HUES64 (cell line): ENCODE measurements at regions not wholly inside any gene's neighbourhood (a gene's known extent, or its start where the extent isn't known, plus 50 kb on each side); places are given as distances from the start of the nearest gene placed in this dataset.

Experiments
- H3K27ac ChIP-seq: 2 replicates; pipeline ENCODE4 v1.7.0; 2013; ENCODE audit warnings: low read depth, low read length, inconsistent platforms
- H3K27me3 ChIP-seq: 2 replicates; pipeline ENCODE4 v1.6.1; 2013; ENCODE audit warnings: mild to moderate bottlenecking, low read length; ENCODE audit not compliant: insufficient read depth
- H3K36me3 ChIP-seq: 2 replicates; pipeline ENCODE4 v1.6.1; 2013; ENCODE audit warnings: mild to moderate bottlenecking, low read length; ENCODE audit not compliant: insufficient read depth
- H3K4me1 ChIP-seq: 2 replicates; pipeline ENCODE4 v1.6.1; 2013; ENCODE audit warnings: mild to moderate bottlenecking, low read length, moderate library complexity; ENCODE audit not compliant: insufficient read depth
- H3K4me3 ChIP-seq: 2 replicates; pipeline ENCODE4 v1.5.1; 2013; ENCODE audit warnings: mild to moderate bottlenecking, low read length, moderate library complexity
- H3K9ac ChIP-seq: 2 replicates; pipeline ENCODE4 v1.6.1; 2013; ENCODE audit warnings: mild to moderate bottlenecking, low read depth, low read length
- H3K9me3 ChIP-seq: 2 replicates; pipeline ENCODE4 v1.6.1; 2013; ENCODE audit warnings: low read depth, low read length; ENCODE audit not compliant: insufficient read depth
- WGBS: fragments of 150-250, 120-280 bp; methylation state at CpG from one replicate; pipeline ENCODE4 v1.1.7; 2013; ENCODE audit warnings: missing lambda C conversion rate; 5-methylcytosine and 5-hydroxymethylcytosine counted together

GRCh38 chr7:24029068-24029467, 254.9 kb upstream of the NPY start:
- H3K4me1 ChIP-seq, result peaks cover 17% of the 10 kb centered on the region
- WGBS, result 93% methylated on average over 1 of the region's 1 CpG
- no peaks in the 10 kb centered on the region for H3K9me3 ChIP-seq
- no peak overlapping the region for H3K9ac ChIP-seq
- no peak overlapping the region for H3K27ac ChIP-seq
- H3K4me3 ChIP-seq, result no peak overlapping the region
- H3K36me3 ChIP-seq, result no peaks in the 10 kb centered on the region
- no peaks in the 10 kb centered on the region for H3K27me3 ChIP-seq

- H3K4me3 ChIP-seq, result no peak overlapping the region
- WGBS, result no CpG with 5 or more reads among the region's 1 CpG
- peaks cover 5% of the 10 kb centered on the region; the same call in 1 of the 2 replicates for H3K4me1 ChIP-seq
- no peaks in the 10 kb centered on the region for H3K9me3 ChIP-seq
- H3K9ac ChIP-seq, result no peak overlapping the region
- no peaks in the 10 kb centered on the region for H3K36me3 ChIP-seq
- H3K27me3 ChIP-seq, result no peaks in the 10 kb centered on the region
- no peak overlapping the region for H3K27ac ChIP-seq
Observed at GRCh38 chr7:24034251-24034650, 249.7 kb upstream of the NPY start.

GRCh38 chr7:24035366-24036032, 248.5 kb upstream of the NPY start:
- H3K9ac ChIP-seq, result no peak overlapping the region
- 96% methylated on average over 5 of the region's 5 CpGs for WGBS
- H3K27me3 ChIP-seq, result no peaks in the 10 kb centered on the region
- H3K27ac ChIP-seq, result no peak overlapping the region
- no peak overlapping the region for H3K4me3 ChIP-seq
- no peaks in the 10 kb centered on the region for H3K9me3 ChIP-seq
- peaks cover 5% of the 10 kb centered on the region; the same call in 1 of the 2 replicates for H3K4me1 ChIP-seq
- no peaks in the 10 kb centered on the region for H3K36me3 ChIP-seq

- H3K27ac ChIP-seq, result no peak overlapping the region
- whole genome bisulfite sequencing, result 89% methylated on average over 2 of the region's 2 CpGs
- H3K9me3 ChIP-seq, result no peaks in the 10 kb centered on the region
- no peak overlapping the region for H3K9ac ChIP-seq
- peaks cover 5% of the 10 kb centered on the region; the same call in 1 of the 2 replicates for H3K4me1 ChIP-seq
- H3K36me3 ChIP-seq, result no peaks in the 10 kb centered on the region
- no peaks in the 10 kb centered on the region for H3K27me3 ChIP-seq
- H3K4me3 ChIP-seq, result no peak overlapping the region
Observed at GRCh38 chr7:24036033-24036412, 248.0 kb upstream of the NPY start.

GRCh38 chr7:24038993-24039392, 245.0 kb upstream of the NPY start:
- 94% methylated on average over 5 of the region's 5 CpGs for WGBS
- Histone ChIP-seq H3K36me3 (no peaks in the 10 kb centered on the region), H3K9ac (no peak overlapping the region), H3K9me3 (no peaks in the 10 kb centered on the region), H3K27ac (no peak overlapping the region), H3K4me1 (peaks cover 5% of the 10 kb centered on the region; the same call in 1 of the 2 replicates), H3K27me3 (no peaks in the 10 kb centered on the region), H3K4me3 (no peak overlapping the region)

- H3K27ac ChIP-seq, result no peak overlapping the region
- 91% methylated on average over 6 of the region's 6 CpGs for WGBS
- H3K9me3 ChIP-seq, result peaks cover 9% of the 10 kb centered on the region
Observed at GRCh38 chr7:24039991-24040624, 243.9 kb upstream of the NPY start.

GRCh38 chr7:24042028-24042427, 242.0 kb upstream of the NPY start:
- no peak overlapping the region for H3K4me3 ChIP-seq
- H3K36me3 ChIP-seq, result no peaks in the 10 kb centered on the region
- peaks cover 9% of the 10 kb centered on the region for H3K9me3 ChIP-seq
- no peaks in the 10 kb centered on the region for H3K27me3 ChIP-seq
- H3K4me1 ChIP-seq, result no peaks in the 10 kb centered on the region
- H3K27ac ChIP-seq, result no peak overlapping the region
- 94% methylated on average over 5 of the region's 5 CpGs for WGBS
- H3K9ac ChIP-seq, result no peak overlapping the region

More at GRCh38 chr7:24039991-24040624, 243.9 kb upstream of the NPY start:
- Histone ChIP-seq H3K27me3 (no peaks in the 10 kb centered on the region), H3K36me3 (no peaks in the 10 kb centered on the region), H3K4me3 (no peak overlapping the region), H3K4me1 (peaks cover 5% of the 10 kb centered on the region; the same call in 1 of the 2 replicates), H3K9ac (no peak overlapping the region)

- WGBS, result 73% methylated on average over 1 of the region's 2 CpGs
- Histone ChIP-seq H3K27me3 (no peaks in the 10 kb centered on the region), H3K9me3 (peaks cover 11% of the 10 kb centered on the region)
Observed at GRCh38 chr7:24049296-24049695, 234.7 kb upstream of the NPY start.

GRCh38 chr7:24050991-24051560, 232.9 kb upstream of the NPY start:
- H3K9ac ChIP-seq, result no peak overlapping the region
- H3K9me3 ChIP-seq, result 0 out of 2 replicates have a peak, but pooled peaks cover 2% of the 10 kb centered on the region
- no peaks in the 10 kb centered on the region for H3K27me3 ChIP-seq
- WGBS, result 91% methylated on average over 7 of the region's 7 CpGs
- H3K27ac ChIP-seq, result no peak overlapping the region
- no peaks in the 10 kb centered on the region for H3K36me3 ChIP-seq
- no peak overlapping the region for H3K4me3 ChIP-seq
- H3K4me1 ChIP-seq, result peaks cover 16% of the 10 kb centered on the region; the same call in 1 of the 2 replicates

More at GRCh38 chr7:24049296-24049695, 234.7 kb upstream of the NPY start:
- no peak overlapping the region for H3K27ac ChIP-seq
- H3K4me1 ChIP-seq, result peaks cover 13% of the 10 kb centered on the region; the same call in 1 of the 2 replicates
- no peak overlapping the region for H3K4me3 ChIP-seq
- no peak overlapping the region for H3K9ac ChIP-seq
- no peaks in the 10 kb centered on the region for H3K36me3 ChIP-seq

- Histone ChIP-seq H3K27ac (no peak overlapping the region), H3K4me3 (no peak overlapping the region), H3K27me3 (no peaks in the 10 kb centered on the region), H3K9me3 (0 out of 2 replicates have a peak, but pooled peaks cover 2% of the 10 kb centered on the region), H3K36me3 (no peaks in the 10 kb centered on the region), H3K9ac (no peak overlapping the region), H3K4me1 (peaks cover 16% of the 10 kb centered on the region; the same call in 1 of the 2 replicates)
- WGBS, result 97% methylated on average over 5 of the region's 5 CpGs
Observed at GRCh38 chr7:24051651-24052050, 232.3 kb upstream of the NPY start.

- H3K9me3 ChIP-seq, result 0 out of 2 replicates have a peak, but pooled peaks cover 2% of the 10 kb centered on the region
- 88% methylated on average over 6 of the region's 6 CpGs for WGBS
- no peak overlapping the region for H3K4me3 ChIP-seq
- H3K36me3 ChIP-seq, result no peaks in the 10 kb centered on the region
- H3K27me3 ChIP-seq, result no peaks in the 10 kb centered on the region
- no peak overlapping the region for H3K9ac ChIP-seq
- peaks cover 16% of the 10 kb centered on the region; the same call in 1 of the 2 replicates for H3K4me1 ChIP-seq
- H3K27ac ChIP-seq, result no peak overlapping the region
Observed at GRCh38 chr7:24052572-24053260, 231.3 kb upstream of the NPY start.
